Medulla oblongata (tissue), 1 donor: ENCODE measurements at regions not wholly inside any gene's neighbourhood (a gene's known extent, or its start where the extent isn't known, plus 50 kb on each side); places are given as distances from the start of the nearest gene placed in this dataset.
"Not testable (repeated sequence)": the region's sequence is repeated elsewhere in the genome, so short reads cannot be mapped to it uniquely, and the experiment has no call there.

Source experiments
- DNase-seq: peaks from one replicate; pipeline ENCODE4 v3.0.0-alpha.2; 2015; ENCODE audit errors: extremely low spot score

DNA sequence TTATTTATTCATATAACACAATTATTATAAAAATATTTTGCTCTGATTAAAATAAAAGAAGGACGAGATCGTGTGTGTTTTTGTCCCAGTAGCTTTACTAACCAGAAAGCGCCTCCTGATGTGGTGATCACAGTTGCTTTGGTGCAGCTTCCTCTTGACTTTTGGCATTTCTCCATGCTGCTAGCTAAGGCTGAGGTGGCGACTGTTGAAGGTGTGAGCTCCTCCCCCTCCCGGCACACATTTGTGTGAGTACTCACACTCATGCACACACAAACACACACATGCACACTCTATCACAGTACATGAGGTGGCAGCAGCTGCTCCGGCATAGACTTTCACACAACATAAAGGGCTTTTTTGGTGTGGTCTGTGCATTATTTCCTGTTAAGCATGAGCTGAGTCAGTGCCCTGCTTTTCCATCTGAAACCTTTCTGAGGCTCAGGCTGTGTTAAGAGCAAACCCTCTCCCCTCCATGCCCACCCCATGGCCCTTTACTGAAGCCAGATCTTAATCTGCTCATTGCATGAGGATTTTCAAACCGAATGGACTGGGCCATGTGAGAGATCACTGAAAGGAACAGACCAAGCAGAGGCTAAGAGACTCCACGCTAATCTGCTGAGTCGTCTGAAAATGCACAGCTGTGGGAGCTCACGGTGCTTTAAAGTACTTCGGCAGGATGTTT, 53.3 kb downstream of the FOXD4L1 start:
- DNase-seq = peak; percentile 15

DNA sequence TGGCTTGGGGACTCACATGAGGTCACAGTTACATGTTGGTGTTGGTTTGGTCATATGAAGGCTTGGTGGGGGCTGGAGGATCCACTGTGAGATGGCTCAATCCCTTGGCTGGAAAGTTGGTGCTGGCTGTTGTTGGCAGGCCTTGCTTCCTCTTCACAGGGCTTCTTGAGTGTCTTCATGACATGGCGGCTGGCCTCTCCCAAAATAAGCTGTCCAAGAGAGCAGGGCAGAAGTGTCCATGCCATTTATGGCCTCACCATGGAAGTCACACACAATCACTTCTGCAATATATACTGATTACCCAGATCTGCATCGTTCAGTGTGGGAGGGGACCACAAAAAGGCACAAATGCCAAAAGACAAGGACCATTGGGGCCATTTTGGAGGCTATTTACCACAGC, 61.4 kb downstream of the FOXD4L1 start:
- DNase-seq = not testable (repeated sequence)

DNA sequence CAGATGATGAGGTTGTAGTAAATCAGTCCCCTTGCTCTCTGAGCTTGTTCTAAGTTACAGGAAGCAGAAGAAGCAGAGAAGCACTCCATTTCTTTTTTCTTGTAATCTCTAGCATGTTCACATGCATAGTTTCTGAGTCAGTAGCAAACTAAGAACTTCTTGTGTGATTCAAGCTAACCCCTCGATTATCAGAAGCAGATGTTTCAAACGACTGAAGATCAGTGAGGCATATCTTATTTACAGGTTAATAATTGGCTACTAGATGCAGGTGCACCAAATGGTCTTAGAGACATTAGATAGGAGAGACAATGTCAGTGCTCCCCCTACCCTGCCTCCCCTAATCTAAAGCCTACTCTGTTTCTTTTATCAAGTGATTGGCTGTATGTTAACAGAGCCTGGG, 64.2 kb downstream of the FOXD4L1 start:
- DNase-seq = not testable (repeated sequence)

DNA sequence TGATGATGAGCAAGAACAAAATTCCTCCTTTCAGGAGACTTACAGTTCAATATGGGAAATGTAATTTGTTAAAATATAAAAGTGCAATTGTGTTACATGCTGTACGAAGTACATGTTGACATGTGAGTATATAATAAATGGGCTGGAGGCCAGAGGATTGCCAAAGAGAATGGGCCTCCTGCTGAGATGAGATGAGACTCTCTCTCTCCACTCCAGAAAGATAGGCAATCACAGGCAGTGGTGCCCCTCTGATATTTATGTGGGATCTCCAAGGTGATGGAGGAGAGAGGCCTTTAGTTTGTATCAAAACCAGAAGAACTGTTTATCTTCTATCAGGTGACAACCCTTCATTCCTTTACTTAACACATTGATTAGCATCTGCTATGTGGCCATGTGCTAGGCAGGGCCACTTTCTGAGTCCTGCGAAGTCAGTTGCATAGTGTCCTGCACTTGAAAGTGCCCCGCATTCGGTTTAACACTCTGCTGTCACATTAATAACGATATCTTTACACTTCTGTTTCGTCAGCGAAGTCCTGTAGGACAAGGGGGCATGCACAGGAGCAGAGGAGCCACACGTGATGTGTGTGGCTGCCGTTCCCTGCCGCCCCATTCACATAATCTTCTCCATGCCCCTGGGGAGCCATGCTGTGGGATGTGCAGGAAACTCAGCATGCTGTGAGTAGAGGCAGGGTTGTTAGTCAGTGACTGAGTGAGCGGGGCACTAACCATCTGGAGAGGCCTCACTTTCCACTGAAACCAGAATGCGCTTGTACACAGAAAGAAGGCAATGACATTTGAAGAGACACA, 60.2 kb upstream of the RABL2A start:
- DNase-seq = not testable (repeated sequence)

DNA sequence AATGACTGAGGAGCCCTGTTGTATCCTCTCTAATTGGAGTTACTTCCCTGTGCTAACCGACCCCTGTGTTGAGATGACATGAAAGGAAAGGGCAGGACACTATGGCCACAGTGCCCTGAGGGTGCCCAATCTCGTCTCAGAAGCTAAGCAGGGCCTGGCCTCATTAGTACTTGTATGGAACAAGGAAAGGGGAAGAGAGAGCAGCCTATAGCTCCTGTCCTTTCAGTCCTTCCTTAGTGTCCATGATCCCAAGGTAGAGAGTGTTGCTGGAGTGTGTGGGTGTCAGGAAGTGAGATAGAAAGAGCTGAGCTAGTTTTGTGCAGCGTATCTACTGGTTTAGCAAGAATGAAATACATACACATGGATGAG, 59.6 kb upstream of the RABL2A start:
- not testable (repeated sequence) for DNase-seq

DNA sequence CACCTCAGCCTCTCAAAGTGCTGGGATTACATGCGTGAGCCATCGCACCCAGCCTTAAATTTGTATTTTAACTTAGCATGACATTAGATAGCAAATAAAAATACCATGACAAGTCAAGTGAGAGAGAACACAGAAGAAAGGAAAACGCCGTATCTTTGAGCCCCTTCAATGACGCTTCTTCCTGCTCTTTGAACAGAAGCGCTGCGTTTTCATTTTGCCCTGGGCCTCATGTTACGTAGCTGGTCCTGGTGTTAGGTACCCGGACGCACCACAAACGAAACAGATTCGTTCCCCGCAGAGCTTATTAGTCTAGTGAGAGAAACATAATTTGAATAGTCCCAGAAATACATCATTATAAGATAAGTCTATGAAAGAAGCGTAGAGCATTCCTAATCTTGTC, 58.8 kb upstream of the RABL2A start:
- not testable (repeated sequence) for DNase-seq

DNA sequence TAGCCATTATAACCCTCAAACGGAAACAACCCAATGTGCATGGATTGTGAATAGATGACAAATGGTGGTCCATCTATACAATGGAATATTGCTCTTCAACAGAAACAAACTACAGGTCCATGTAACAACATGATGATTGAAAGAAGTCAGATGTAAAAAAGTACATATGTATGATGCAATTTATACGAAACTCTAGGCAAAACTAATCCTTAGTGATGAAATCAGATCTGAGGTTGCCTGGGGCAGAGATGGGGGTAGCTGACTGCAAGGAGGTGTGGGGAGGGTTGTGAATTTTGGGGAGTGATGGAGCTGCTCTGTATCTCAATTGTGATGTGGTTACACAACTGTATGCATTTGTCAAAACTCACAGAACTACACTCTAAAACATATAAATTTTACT, 57.0 kb upstream of the RABL2A start:
- not testable (repeated sequence) for DNase-seq

DNA sequence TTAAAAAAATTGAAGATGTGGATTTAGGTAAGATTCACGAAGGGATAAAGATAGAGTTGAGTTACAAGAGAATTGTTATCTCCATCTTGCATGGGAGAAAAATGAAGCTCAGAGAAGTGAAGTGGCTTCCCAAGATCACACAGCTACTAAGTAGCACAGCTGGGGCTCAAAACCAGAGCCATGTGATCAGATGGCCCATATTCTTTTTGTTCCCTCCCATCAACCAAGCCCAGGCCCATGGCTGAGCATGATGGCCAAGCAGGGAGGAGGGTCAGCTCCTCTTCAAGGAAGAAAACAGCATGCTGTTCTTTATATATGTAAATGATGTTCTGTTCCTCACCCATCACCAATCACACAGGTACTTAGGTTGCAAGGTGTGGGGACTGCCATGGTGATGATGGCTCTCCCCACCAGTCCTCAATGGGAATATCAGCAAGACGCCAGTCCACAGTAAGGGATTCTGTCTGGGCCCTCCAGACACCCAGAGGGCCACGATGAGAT, 56.5 kb upstream of the RABL2A start:
- DNase-seq = not testable (repeated sequence)

DNA sequence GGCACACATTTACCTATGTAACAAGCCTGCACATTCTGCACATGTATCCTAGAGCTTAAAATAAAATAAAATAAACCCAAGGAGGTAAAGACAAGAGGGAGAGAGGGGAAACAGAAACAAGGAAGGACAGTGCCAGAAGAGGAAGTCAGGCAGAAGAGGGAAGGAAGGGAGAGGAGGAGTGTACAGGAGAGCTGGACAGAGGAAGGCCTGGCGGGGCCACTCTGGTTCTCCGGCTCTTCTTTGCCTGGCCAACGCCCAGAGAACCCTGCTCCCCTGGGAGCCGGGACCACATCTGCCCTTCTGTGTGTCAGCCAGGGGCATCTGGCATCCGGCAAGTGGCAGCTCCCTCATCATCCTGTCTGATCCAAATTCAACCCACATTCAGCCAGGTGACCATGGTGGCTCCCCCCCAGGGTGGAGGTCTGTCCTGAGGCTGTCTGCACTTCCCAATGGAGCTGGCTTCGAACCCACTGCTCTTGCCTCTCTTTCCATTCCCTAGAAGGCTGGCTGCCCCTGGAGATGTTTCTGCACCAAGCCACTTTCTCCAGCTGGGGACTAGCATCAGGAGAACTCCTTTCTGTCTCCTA, 55.5 kb upstream of the RABL2A start:
- DNase-seq = not testable (repeated sequence)

DNA sequence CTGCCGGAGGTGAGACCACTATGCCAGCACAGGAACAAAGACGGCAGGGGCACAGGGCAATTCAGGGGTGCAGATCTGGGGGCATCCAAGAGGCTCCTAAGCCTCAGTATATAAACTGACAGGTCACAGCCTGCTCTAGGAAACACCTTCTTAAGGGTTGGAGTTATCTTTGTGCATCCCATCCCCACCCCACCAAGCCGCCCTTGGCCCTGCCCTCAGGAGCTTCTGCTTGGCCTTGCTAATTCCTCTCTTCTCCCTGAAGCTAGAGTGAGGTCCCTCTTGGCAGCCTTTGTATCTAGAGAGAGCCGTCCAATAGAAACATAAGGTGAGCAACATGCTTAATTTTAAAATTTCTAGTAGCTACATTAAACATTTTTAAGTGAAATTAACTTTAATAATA, 51.3 kb upstream of the RABL2A start:
- not testable (repeated sequence) for DNase-seq

DNA sequence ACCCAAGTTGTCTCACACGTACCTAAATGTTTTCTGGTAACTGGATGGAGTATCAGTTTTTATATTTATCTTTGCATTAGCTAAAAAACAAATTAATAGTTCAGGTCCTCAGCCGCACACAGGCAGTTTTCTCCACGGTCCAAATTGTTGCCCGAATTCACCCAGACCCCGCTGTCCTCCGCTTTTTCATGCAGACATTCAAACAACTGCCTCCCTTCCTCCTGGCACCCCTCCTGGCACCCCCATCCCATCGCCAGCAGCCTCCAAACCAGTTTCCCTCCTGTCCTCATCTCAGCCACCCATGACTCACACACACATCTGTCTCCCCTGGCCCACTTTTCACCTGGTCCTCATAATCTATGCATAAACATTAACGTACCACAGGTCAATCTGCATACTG, 50.7 kb upstream of the RABL2A start:
- not testable (repeated sequence) for DNase-seq
